IMR-90 (cell line): ENCODE measurements at regions not wholly inside any gene's neighbourhood (a gene's known extent, or its start where the extent isn't known, plus 50 kb on each side); places are given as distances from the start of the nearest gene placed in this dataset.

Experiments
- ATAC-seq: fragments of 200-7000 bp; cut with Tn5 transposase; 2 replicates; pipeline ENCODE4 v1.9.1; 2020; ENCODE audit warnings: low read depth, mild to moderate bottlenecking, moderate library complexity
- BruUV-seq: library from RNA; stranded (reverse); fragments of 400-500 nt; replicated peaks from 2 replicates; lab custom pipeline; 2021; lab: Mats Ljungman, UMichigan
- CTCF ChIA-PET: fragments of 300-600 bp; formaldehyde crosslinking; extraction: SDS; loops from one replicate; lab custom pipeline; 2021; ENCODE audit warnings: antibody characterized with exemption; lab: Yijun Ruan, JAX
- POLR2A ChIA-PET: fragments of 300-600 bp; sonication (Branson Sonifier 250); formaldehyde crosslinking; loops from one replicate; lab custom pipeline; 2022; ENCODE audit warnings: antibody characterized with exemption; ENCODE audit not compliant: unreplicated experiment; lab: Charles Lee
- DNase-seq: peaks from one replicate; pipeline ENCODE4 v3.0.0; 2013
- H2AFZ ChIP-seq: replicated peaks from 2 replicates; pipeline ENCODE3; 2013; ENCODE audit warnings: low read length, mild to moderate bottlenecking; ENCODE audit not compliant: poor library complexity
- H2AK5ac ChIP-seq: 2 replicates; pipeline ENCODE4 v1.6.1; 2013; ENCODE audit warnings: low read depth, low read length, inconsistent platforms
- H2AK9ac ChIP-seq: replicated peaks from 2 replicates; pipeline ENCODE3; 2013; ENCODE audit warnings: mild to moderate bottlenecking, low read depth, low read length, moderate library complexity; ENCODE audit not compliant: poor library complexity
- H2BK120ac ChIP-seq: 2 replicates; pipeline ENCODE4 v1.6.1; 2013; ENCODE audit warnings: low read depth, low read length, inconsistent platforms
- H2BK15ac ChIP-seq: 3 replicates; pipeline ENCODE4 v1.6.1; 2013; ENCODE audit warnings: low read depth, low read length, inconsistent platforms
- H2BK20ac ChIP-seq: 2 replicates; pipeline ENCODE4 v1.6.1; 2013; ENCODE audit warnings: low read depth, mild to moderate bottlenecking, inconsistent platforms, low read length, moderate library complexity
- H2BK5ac ChIP-seq: 2 replicates; pipeline ENCODE4 v1.6.1; 2013; ENCODE audit warnings: mild to moderate bottlenecking, low read depth, low read length, inconsistent platforms; ENCODE audit not compliant: poor library complexity, severe bottlenecking
- H3K14ac ChIP-seq: replicated peaks from 2 replicates; pipeline ENCODE4 v1.6.1; 2013; ENCODE audit warnings: low read depth, low read length, inconsistent platforms
- H3K18ac ChIP-seq: 2 replicates; pipeline ENCODE4 v1.6.1; 2013; ENCODE audit warnings: low read depth, low read length, control low read depth
- H3K23ac ChIP-seq: 2 replicates; pipeline ENCODE4 v1.6.1; 2013; ENCODE audit warnings: low read depth, low read length, inconsistent platforms
- H3K27ac ChIP-seq: 2 replicates; pipeline ENCODE4 v1.5.1; 2013; ENCODE audit warnings: mild to moderate bottlenecking, control low read depth, low read length; ENCODE audit not compliant: insufficient read depth
- H3K27me3 ChIP-seq: 2 replicates; pipeline ENCODE4 v1.6.1; 2013; ENCODE audit warnings: low read length; ENCODE audit not compliant: control insufficient read depth, insufficient read depth
- H3K36me3 ChIP-seq: 2 replicates; pipeline ENCODE4 v1.6.1; 2013; ENCODE audit warnings: low read length, mixed read lengths; ENCODE audit not compliant: control insufficient read depth, insufficient read depth
- H3K4ac ChIP-seq: 2 replicates; pipeline ENCODE4 v1.6.1; 2013; ENCODE audit warnings: low read depth, low read length, inconsistent platforms
- H3K4me1 ChIP-seq: 2 replicates; pipeline ENCODE4 v1.6.1; 2013; ENCODE audit warnings: low read length, mixed read lengths; ENCODE audit not compliant: control insufficient read depth, insufficient read depth
- H3K4me2 ChIP-seq: 2 replicates; pipeline ENCODE4 v1.6.1; 2013; ENCODE audit warnings: low read depth, mild to moderate bottlenecking, control low read depth, low read length, moderate library complexity
- H3K4me3 ChIP-seq: 2 replicates; pipeline ENCODE4 v1.5.1; 2013; ENCODE audit warnings: low read depth, mild to moderate bottlenecking, control low read depth, low read length, moderate library complexity; ENCODE audit not compliant: insufficient read depth
- H3K56ac ChIP-seq: 2 replicates; pipeline ENCODE4 v1.6.1; 2013; ENCODE audit warnings: low read length, inconsistent platforms; ENCODE audit not compliant: insufficient read depth; ENCODE audit errors: extremely low read depth
- H3K79me1 ChIP-seq, 2 experiments: 2 replicates each; pipeline ENCODE4 v1.6.1; 2013; ENCODE audit warnings: low read length in 2 of 2, inconsistent platforms in 1 of 2, low read depth in 1 of 2
- H3K9ac ChIP-seq: 2 replicates; pipeline ENCODE4 v1.6.1; 2013; ENCODE audit warnings: low read depth, low read length, control low read depth
- H3K9me1 ChIP-seq: 2 replicates; pipeline ENCODE4 v1.6.1; 2013; ENCODE audit warnings: low read length, inconsistent platforms; ENCODE audit not compliant: insufficient read depth
- H3K9me3 ChIP-seq: 2 replicates; pipeline ENCODE4 v1.6.1; 2013; ENCODE audit warnings: low read length; ENCODE audit not compliant: control insufficient read depth, insufficient read depth
- H4K20me1 ChIP-seq: 2 replicates; pipeline ENCODE4 v1.6.1; 2013; ENCODE audit warnings: low read length, inconsistent platforms; ENCODE audit not compliant: insufficient read depth
- H4K5ac ChIP-seq: 2 replicates; pipeline ENCODE4 v1.6.1; 2013; ENCODE audit warnings: mild to moderate bottlenecking, low read depth, low read length, control low read depth
- H4K8ac ChIP-seq, 2 experiments: 2 replicates each; pipeline ENCODE4 v1.6.1; 2013; ENCODE audit warnings: low read depth in 2 of 2, low read length in 2 of 2, control low read depth in 1 of 2, inconsistent platforms in 1 of 2
- H4K91ac ChIP-seq: 2 replicates; pipeline ENCODE4 v1.6.1; 2013; ENCODE audit warnings: low read depth, low read length, inconsistent platforms; ENCODE audit not compliant: insufficient read depth
- POLR2A ChIP-seq: IDR thresholded peaks from 2 replicates; pipeline ENCODE4 v1.6.1; 2012; ENCODE audit warnings: mild to moderate bottlenecking, low read depth, low read length
- dilution Hi-C: fragments of 300-500 bp; cut with HindIII; formaldehyde crosslinking; loops from one replicate; pipeline ENCODE4 v1.14.3; 2018; ENCODE audit warnings: low sequenced_read_pairs; ENCODE audit not compliant: unreplicated experiment
- in situ Hi-C: fragments of 300-500 bp; cut with MboI; formaldehyde crosslinking; loops from 3 replicates; pipeline ENCODE4 v1.14.3; 2019; ENCODE audit warnings: low sequenced_read_pairs, inconsistent platforms, mixed read lengths
- intact Hi-C: fragments of 100-400 bp; cut with micrococcal nuclease; formaldehyde crosslinking; loops from 2 replicates; pipeline ENCODE4 v1.10.0; 2022

DNA sequence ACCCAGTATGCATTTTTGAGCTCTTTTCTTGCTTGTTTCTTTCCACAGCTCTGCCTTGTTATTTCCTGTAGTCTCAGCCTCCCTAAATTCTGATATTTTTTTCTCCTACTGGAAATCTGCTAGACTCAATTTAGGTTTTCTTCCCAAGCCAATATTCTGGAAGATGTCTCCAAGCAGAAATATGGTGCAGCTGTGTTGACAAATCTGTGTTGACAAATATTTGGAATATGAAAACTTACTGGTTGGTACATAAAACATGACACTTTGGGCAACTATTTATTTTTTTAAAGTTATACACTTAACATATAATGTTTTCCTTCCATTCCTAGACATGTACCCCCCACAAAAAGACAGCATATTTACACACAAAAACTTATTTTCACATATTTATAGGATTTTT, 1048.4 kb downstream of the NCAM2 start:
- no peaks in the 10 kb centered on the region for H3K9me3 ChIP-seq
- DNase-seq, result no peak
- H3K18ac ChIP-seq, result no peak overlapping the region
- no peak overlapping the region for H3K4ac ChIP-seq
- H3K9me1 ChIP-seq, result no peaks in the 10 kb centered on the region
- no TSS peak for BruUV-seq
- H3K56ac ChIP-seq, result no peak overlapping the region
- H2AFZ ChIP-seq, result no peak overlapping the region
- H4K20me1 ChIP-seq, result no peaks in the 10 kb centered on the region
- H3K27me3 ChIP-seq, result no peaks in the 10 kb centered on the region
- no peaks in the 10 kb centered on the region for H3K36me3 ChIP-seq
- H2BK5ac ChIP-seq, result no peak overlapping the region
- H3K23ac ChIP-seq, result no peak overlapping the region
- H2BK20ac ChIP-seq, result no peak overlapping the region
- H3K14ac ChIP-seq, result no peak overlapping the region
- intact Hi-C loops, result no loop called here
- no peak overlapping the region for H2BK15ac ChIP-seq
- no peak overlapping the region for H3K4me3 ChIP-seq
- ChIA-PET CTCF (no interaction called here), POLR2A (no interaction called here)
- no peak overlapping the region for H4K91ac ChIP-seq
- H3K4me2 ChIP-seq, result no peak overlapping the region
- in situ Hi-C loops, result no loop called here
- no peak overlapping the region for H2BK120ac ChIP-seq
- dilution Hi-C loops, result no loop called here
- no peaks in the 10 kb centered on the region for H3K79me1 ChIP-seq
- H3K9ac ChIP-seq, result no peak overlapping the region
- H2AK5ac ChIP-seq, result no peak overlapping the region
- no peaks in the 10 kb centered on the region for H3K4me1 ChIP-seq
- no peak overlapping the region for H4K5ac ChIP-seq
- no peak overlapping the region for H2AK9ac ChIP-seq
- no peak overlapping the region for H3K27ac ChIP-seq
- no peak for ATAC-seq
- no peak for TF ChIP-seq POLR2A
- no peak overlapping the region for H4K8ac ChIP-seq
